ENCODE measurements at regions not wholly inside any gene's neighbourhood (a gene's known extent, or its start where the extent isn't known, plus 50 kb on each side); places are given as distances from the start of the nearest gene placed in this dataset.

- TF ChIP-seq ZBTB8A (tag by site-specific recombination; IDR thresholded peaks at IDR 0.05) (no peak), REST (tag by site-specific recombination; IDR thresholded peaks at IDR 0.05) (no peak), ZNF777 (tag by site-specific recombination; IDR thresholded peaks at IDR 0.05; ENCODE audit: borderline replicate concordance) (no peak), OVOL3 (tag by site-specific recombination; IDR thresholded peaks at IDR 0.05) (no peak), TRIM28 (IDR thresholded peaks at IDR 0.05; ENCODE audit: borderline replicate concordance, low read length) (no peak), ELK4 (IDR thresholded peaks at IDR 0.05; ENCODE audit: borderline replicate concordance, low read depth, low read length) (no peak), ZNF146 (tag by site-specific recombination; IDR thresholded peaks at IDR 0.05) (no peak), CTCF (tag by site-specific recombination; IDR thresholded peaks at IDR 0.05) (no peak), ZNF138 (tag by site-specific recombination; IDR thresholded peaks at IDR 0.05; ENCODE audit: borderline replicate concordance) (no peak), ZNF18 (tag by site-specific recombination; IDR thresholded peaks at IDR 0.05) (no peak)
These were observed 146.9 kb downstream of the TDRD15 start for GRCh38 chr2:21270708-21271122.

All from HEK293 (cell line).